Astrocyte (in vitro differentiated cells and primary cell): ENCODE measurements at regions not wholly inside any gene's neighbourhood (a gene's known extent, or its start where the extent isn't known, plus 50 kb on each side); places are given as distances from the start of the nearest gene placed in this dataset.

ENCODE experiments used
- DNase-seq: peaks from one replicate; pipeline ENCODE4 v3.0.0-alpha.2; 2010; ENCODE audit warnings: low read depth
- FAIRE-seq: peaks from 2 replicates; lab custom pipeline; 2011; peaks lifted over from hg19 to GRCh38; lab: Jason Lieb, UNC
- H2AFZ ChIP-seq: 2 replicates; pipeline ENCODE4 v1.6.0; 2012; ENCODE audit warnings: low read depth, low read length, inconsistent platforms
- H3K27ac ChIP-seq: 2 replicates; pipeline ENCODE4 v1.5.1; 2011; ENCODE audit warnings: low read depth, low read length, inconsistent platforms
- H3K27me3 ChIP-seq: 2 replicates; pipeline ENCODE4 v1.6.0; 2011; ENCODE audit warnings: low read length, inconsistent platforms; ENCODE audit not compliant: insufficient read depth
- H3K36me3 ChIP-seq: 2 replicates; pipeline ENCODE4 v1.5.1; 2011; ENCODE audit warnings: low read length, inconsistent platforms; ENCODE audit not compliant: insufficient read depth
- H3K4me1 ChIP-seq: 2 replicates; pipeline ENCODE4 v1.5.1; 2011; ENCODE audit warnings: low read length, inconsistent platforms; ENCODE audit not compliant: insufficient read depth
- H3K4me2 ChIP-seq: 2 replicates; pipeline ENCODE4 v1.6.0; 2012; ENCODE audit warnings: low read length, inconsistent platforms
- H3K4me3 ChIP-seq: 2 replicates; pipeline ENCODE4 v1.5.1; 2011; ENCODE audit warnings: low read depth, mild to moderate bottlenecking, low read length, inconsistent platforms; ENCODE audit not compliant: insufficient read depth
- H3K79me2 ChIP-seq: 2 replicates; pipeline ENCODE4 v1.6.0; 2012; ENCODE audit warnings: mild to moderate bottlenecking, low read length, inconsistent platforms; ENCODE audit not compliant: insufficient read depth
- H3K9ac ChIP-seq: 2 replicates; pipeline ENCODE4 v1.6.0; 2012; ENCODE audit warnings: mild to moderate bottlenecking, low read length, inconsistent platforms
- H3K9me3 ChIP-seq: 2 replicates; pipeline ENCODE4 v1.5.1; 2012; ENCODE audit warnings: low read depth, mild to moderate bottlenecking, low read length, inconsistent platforms; ENCODE audit not compliant: insufficient read depth
- H4K20me1 ChIP-seq: 2 replicates; pipeline ENCODE4 v1.6.0; 2012; ENCODE audit warnings: low read length, inconsistent platforms; ENCODE audit not compliant: insufficient read depth
- H3K27ac Mint-ChIP-seq: one replicate; pipeline ENCODE4 v1.8.0; 2021; ENCODE audit warnings: mild to moderate bottlenecking, mixed read lengths; ENCODE audit not compliant: unreplicated experiment
- H3K27me3 Mint-ChIP-seq: one replicate; pipeline ENCODE4 v1.8.0; 2021; ENCODE audit warnings: low read depth, mixed read lengths; ENCODE audit not compliant: unreplicated experiment
- H3K36me3 Mint-ChIP-seq: one replicate; pipeline ENCODE4 v1.8.0; 2021; ENCODE audit warnings: low read depth, mixed read lengths; ENCODE audit not compliant: unreplicated experiment
- H3K4me1 Mint-ChIP-seq: one replicate; pipeline ENCODE4 v1.8.0; 2021; ENCODE audit warnings: low read depth, mixed read lengths; ENCODE audit not compliant: unreplicated experiment
- H3K4me3 Mint-ChIP-seq: one replicate; pipeline ENCODE4 v1.8.0; 2021; ENCODE audit warnings: mild to moderate bottlenecking, moderate library complexity, mixed read lengths; ENCODE audit not compliant: unreplicated experiment
- H3K9me3 Mint-ChIP-seq: one replicate; pipeline ENCODE4 v1.8.0; 2021; ENCODE audit warnings: mild to moderate bottlenecking, mixed read lengths; ENCODE audit not compliant: unreplicated experiment
- EZH2 ChIP-seq: IDR thresholded peaks from 2 replicates; pipeline ENCODE4 v1.6.1; 2012; ENCODE audit warnings: mild to moderate bottlenecking, low read length, inconsistent platforms; ENCODE audit not compliant: insufficient read depth
- TF ChIP-seq, protein P1 (sequence below): IDR thresholded peaks from 2 replicates; pipeline ENCODE4 v1.5.1; 2011; ENCODE audit warnings: low read depth, mild to moderate bottlenecking, inconsistent platforms, low read length, moderate library complexity; ENCODE audit not compliant: insufficient read depth

DNA sequence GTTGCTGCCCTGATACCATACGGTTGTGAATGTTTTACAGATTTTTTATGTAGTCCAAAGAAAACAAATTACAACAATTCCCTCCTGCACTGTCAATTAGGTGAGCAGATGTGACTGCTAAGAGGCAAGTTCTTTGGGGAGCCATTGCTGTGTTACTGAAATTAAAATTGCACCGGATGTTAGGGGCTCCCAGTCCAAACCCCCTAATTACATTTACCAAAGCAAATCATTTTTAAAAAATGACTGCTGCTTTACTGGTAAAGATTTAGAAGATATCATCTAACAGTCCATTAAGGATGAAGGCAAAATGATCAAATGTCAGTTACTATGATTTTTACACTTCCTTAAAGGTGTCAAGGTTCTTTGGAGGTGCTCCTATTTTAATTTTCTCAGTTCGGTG lies 70.1 kb upstream of the CSRP2 start:
- H3K4me1 ChIP-seq: no peaks in the 10 kb centered on the region
- Mint-ChIP-seq H3K36me3 (no peaks in the 10 kb centered on the region), H3K27me3 (peaks cover 8% of the 10 kb centered on the region), H3K4me3 (no peak overlapping the region), H3K27ac (no peak overlapping the region), H3K4me1 (peaks cover 6% of the 10 kb centered on the region), H3K9me3 (no peaks in the 10 kb centered on the region)
- peak; percentile 9 for FAIRE-seq
- H3K9ac ChIP-seq: no peak overlapping the region
- no peak overlapping the region for H3K27ac ChIP-seq
- no peaks in the 10 kb centered on the region for H3K9me3 ChIP-seq
- no peak overlapping the region for H3K4me3 ChIP-seq
- H3K79me2 ChIP-seq: no peaks in the 10 kb centered on the region
- no peaks in the 10 kb centered on the region for H4K20me1 ChIP-seq
- H3K27me3 ChIP-seq: no peaks in the 10 kb centered on the region
- no peaks in the 10 kb centered on the region for H3K36me3 ChIP-seq
- no peak overlapping the region for H2AFZ ChIP-seq
- DNase-seq: no peak
- no peak overlapping the region for H3K4me2 ChIP-seq
- no peak for TF ChIP-seq EZH2

DNA sequence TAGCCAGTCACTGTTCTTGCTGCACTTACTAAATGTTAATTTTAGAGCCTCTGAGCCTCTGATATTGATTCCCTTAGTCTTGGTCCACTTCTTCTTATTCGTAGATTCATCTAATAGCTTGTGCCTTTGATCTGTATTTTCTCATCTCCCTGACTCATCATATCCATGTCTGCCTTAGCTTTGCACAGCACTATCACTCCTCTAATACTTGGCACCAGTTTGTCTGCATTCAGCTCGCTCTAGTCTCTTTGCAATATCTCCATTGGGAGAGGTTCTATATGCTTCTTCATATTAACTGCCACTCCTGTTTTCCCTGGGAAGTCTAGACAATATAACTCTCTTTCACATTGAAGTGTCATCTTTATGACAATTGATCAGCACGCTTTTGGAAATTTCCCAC lies 68.5 kb upstream of the CSRP2 start:
- H3K4me1 Mint-ChIP-seq: peaks cover 11% of the 10 kb centered on the region
- peak; percentile 20 for FAIRE-seq
- H3K27ac ChIP-seq: no peak overlapping the region

DNA sequence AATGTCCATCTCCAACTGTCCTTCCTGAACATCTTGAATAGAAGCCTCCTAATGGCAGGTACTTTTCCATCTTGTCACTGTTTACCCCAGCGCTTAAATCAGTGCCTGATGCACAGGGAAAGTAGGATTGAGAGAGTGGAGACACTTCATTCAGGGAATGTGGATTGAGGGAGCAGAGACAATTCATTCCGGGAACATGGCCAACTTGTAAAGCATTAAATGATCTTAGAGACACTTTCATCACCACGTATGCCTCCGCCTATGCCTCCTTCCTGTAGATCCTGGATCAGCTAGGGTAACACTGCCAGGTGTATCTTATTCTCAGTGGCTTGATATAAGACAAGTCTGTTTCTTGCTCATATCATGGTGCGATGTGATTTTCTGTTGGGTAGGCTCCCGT lies 67.6 kb upstream of the CSRP2 start:
- Mint-ChIP-seq H3K36me3 (no peaks in the 10 kb centered on the region), H3K4me1 (peaks cover 15% of the 10 kb centered on the region), H3K4me3 (no peak overlapping the region), H3K9me3 (no peaks in the 10 kb centered on the region), H3K27ac (no peak overlapping the region), H3K27me3 (peaks cover 2% of the 10 kb centered on the region)
- Histone ChIP-seq H3K27ac (no peak overlapping the region), H3K36me3 (no peaks in the 10 kb centered on the region), H3K4me2 (no peak overlapping the region), H3K4me3 (no peak overlapping the region), H2AFZ (no peak overlapping the region), H3K27me3 (no peaks in the 10 kb centered on the region), H3K4me1 (peaks cover 6% of the 10 kb centered on the region), H4K20me1 (no peaks in the 10 kb centered on the region), H3K79me2 (no peaks in the 10 kb centered on the region), H3K9me3 (no peaks in the 10 kb centered on the region), H3K9ac (no peak overlapping the region)
- peak; percentile 31 for DNase-seq
- TF ChIP-seq EZH2: no peak
- TF ChIP-seq, protein P1, sequence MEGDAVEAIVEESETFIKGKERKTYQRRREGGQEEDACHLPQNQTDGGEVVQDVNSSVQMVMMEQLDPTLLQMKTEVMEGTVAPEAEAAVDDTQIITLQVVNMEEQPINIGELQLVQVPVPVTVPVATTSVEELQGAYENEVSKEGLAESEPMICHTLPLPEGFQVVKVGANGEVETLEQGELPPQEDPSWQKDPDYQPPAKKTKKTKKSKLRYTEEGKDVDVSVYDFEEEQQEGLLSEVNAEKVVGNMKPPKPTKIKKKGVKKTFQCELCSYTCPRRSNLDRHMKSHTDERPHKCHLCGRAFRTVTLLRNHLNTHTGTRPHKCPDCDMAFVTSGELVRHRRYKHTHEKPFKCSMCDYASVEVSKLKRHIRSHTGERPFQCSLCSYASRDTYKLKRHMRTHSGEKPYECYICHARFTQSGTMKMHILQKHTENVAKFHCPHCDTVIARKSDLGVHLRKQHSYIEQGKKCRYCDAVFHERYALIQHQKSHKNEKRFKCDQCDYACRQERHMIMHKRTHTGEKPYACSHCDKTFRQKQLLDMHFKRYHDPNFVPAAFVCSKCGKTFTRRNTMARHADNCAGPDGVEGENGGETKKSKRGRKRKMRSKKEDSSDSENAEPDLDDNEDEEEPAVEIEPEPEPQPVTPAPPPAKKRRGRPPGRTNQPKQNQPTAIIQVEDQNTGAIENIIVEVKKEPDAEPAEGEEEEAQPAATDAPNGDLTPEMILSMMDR: no peak
- FAIRE-seq: no peak

More for the DNA sequence above, 68.5 kb upstream of the CSRP2 start:
- peaks cover 6% of the 10 kb centered on the region for H3K4me1 ChIP-seq
- Mint-ChIP-seq H3K36me3 (no peaks in the 10 kb centered on the region), H3K27me3 (peaks cover 8% of the 10 kb centered on the region), H3K27ac (no peak overlapping the region), H3K9me3 (no peaks in the 10 kb centered on the region), H3K4me3 (no peak overlapping the region)
- no peak overlapping the region for H3K4me2 ChIP-seq
- H3K9ac ChIP-seq: no peak overlapping the region
- DNase-seq: no peak
- TF ChIP-seq EZH2: no peak
- TF ChIP-seq, protein P1: no peak
- H3K27me3 ChIP-seq: no peaks in the 10 kb centered on the region
- H3K36me3 ChIP-seq: no peaks in the 10 kb centered on the region
- H4K20me1 ChIP-seq: no peaks in the 10 kb centered on the region
- H3K4me3 ChIP-seq: no peak overlapping the region
- H2AFZ ChIP-seq: no peak overlapping the region
- no peaks in the 10 kb centered on the region for H3K9me3 ChIP-seq
- H3K79me2 ChIP-seq: no peaks in the 10 kb centered on the region
